Stimulated activated CD8-positive, alpha-beta memory T cell treated with anti-CD3 and anti-CD28 coated beads, Interleukin-2, amount 100 ng/mL, for 48 hours (primary cell): ENCODE measurements at regions not wholly inside any gene's neighbourhood (a gene's known extent, or its start where the extent isn't known, plus 50 kb on each side); places are given as distances from the start of the nearest gene placed in this dataset.

Source experiments
- DNase-seq, 2 donors: peaks; one replicate each; pipeline ENCODE4 v3.0.0-alpha.2; 2020; ENCODE audit warnings: low read depth in 2 of 2

DNA sequence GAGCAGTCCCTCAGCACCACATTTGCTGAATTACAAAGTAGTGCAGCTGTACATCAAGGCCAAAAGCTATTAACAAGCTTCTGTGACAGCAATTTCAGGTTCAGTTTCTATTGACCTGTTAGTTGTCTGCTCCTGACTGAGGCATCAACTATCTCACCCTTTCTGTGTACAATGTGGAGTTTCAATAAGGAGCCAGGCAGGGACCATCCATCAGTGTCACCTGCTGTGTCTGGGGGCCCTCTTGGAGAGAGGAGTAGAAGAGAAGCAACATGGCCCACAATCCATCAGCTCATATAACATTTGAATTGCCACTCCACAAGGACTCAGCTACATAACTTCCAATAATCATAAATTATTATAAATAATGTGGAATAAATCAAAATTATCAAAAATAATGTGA, 72.3 kb upstream of the CCDC196 start:
- DNase-seq, result no peak

DNA sequence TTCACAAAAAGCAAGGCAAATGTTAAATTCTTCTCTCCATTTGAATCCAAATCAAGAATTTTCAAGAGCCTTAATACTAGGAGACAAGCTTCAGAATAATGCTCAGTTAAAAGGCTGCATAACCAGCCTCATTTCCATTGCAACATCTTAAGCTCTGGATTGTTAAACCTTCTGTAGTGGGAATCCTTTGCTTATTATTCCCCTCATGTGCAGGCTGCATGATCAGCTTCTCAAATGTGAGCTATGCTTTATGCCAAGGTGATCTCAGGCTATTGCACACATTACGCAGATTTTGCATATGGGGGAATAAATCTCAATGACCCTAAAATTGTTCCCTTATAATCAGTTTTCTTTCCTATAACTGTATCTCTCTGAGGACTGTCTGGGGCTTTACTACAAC, 71.7 kb upstream of the CCDC196 start:
- no peak for DNase-seq

DNA sequence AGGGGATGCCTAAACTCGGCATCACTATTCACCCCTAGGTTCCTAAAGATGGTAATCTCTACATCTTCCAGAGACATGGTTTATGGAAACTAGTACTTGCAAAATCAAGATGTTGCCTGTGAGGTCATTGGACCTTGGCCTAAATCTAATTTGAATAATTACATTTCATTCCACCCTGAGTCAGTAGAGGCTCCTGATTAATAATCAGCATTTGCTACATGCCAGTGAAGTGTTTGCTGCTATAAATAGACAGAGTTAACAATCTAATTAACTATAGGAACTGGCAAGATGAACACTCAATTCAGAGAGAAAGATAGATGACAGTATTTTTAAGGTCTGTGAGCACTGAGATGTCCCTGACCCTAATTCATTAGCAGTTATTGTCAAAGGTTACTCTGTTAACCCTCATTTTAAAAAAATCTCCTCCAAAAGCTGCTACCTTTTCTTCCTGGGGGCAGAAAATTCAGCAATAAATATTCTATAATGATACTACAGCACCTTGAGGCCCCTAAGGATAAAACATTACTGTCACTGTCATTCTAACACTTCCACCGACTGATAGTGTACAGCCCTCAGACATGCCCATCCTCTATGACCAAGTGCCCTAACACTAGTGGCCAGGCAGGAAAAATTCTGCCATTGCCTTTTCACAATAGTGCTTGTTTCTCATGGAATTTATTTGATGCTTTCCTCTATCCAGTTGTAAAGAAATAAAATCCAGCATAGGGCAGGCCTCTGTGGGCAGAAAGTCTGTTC, 65.7 kb upstream of the CCDC196 start:
- no peak for DNase-seq

DNA sequence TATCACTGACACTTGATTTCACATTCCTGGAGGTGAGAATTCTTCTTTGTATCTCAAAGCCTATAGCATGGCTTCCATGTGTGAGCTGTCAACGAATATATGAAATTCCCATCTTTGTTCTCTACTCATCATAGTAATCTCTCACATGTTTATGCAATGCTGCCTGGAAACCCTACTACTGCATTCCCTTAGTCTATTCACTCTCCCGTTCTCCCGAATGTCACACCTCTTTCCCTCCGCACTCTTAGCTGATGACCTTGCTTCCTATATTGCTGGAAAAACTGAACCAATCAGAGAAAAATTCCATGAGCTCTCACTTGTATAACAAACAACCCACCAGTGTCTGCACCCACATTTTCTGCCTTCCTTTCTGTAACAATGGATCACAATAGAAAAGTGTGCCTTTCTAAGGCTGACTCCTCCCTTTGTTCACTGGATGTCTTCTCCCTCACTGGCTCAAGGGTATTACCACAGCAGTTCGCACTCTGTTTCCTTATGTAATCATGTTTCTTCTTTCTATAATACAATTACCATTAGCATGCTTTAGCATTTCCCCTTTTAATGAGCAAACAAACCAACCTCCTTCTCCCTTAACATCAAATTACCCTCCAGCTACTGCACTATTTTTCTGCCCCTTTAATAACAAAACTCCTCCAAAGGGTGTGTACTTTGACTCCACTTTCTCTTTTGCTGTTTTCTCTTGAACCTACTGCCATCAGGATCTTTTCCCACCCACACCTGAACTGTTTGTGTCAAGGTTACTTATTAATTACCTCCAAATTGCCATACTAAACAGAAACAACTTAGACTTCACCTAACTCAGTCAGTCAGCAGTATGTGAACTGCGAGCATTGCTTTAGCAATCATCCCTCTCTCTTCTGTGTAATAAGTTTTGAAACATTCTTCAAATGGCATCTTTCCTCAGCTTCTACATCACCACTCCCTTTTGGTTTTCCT, 63.9 kb upstream of the CCDC196 start:
- DNase-seq, result no peak

DNA sequence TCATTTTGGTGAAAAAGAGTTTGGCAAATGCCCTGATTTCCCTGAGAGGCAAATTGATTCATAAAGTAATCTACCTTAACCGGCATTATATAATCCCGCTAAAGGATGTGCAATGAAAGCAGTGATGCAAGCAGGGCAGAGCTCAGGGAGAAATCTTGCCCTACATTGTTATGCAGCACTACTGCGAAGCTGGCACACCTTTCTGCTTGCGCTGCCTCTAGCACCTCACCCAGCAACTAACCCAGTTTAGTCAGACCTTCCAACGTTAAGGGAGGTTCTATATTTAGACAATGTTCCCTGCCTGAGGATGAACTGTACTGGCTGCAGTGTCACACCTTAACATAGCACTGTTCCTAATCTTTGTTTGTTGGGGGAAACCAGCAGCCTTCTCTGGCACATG, 60.8 kb upstream of the CCDC196 start:
- DNase-seq, result no peak

DNA sequence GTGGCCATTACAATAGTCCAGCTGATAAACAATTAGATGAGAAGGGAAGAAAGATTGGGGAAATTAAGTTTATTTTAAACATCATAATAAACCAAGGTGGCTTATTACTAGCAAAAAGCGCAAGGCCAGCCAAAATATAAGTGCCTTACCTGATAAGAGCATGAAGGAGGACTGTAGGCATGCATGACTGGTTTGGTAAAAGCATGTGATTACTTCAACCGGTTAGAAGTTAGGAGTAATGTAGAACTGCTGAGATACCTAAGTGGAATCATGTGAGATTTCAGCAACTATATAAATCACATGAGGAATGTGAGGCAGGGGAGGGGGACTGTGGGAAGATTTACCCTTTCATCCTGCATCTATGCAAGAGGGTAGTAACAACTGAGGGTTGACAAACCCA, 59.7 kb upstream of the CCDC196 start:
- no peak for DNase-seq

DNA sequence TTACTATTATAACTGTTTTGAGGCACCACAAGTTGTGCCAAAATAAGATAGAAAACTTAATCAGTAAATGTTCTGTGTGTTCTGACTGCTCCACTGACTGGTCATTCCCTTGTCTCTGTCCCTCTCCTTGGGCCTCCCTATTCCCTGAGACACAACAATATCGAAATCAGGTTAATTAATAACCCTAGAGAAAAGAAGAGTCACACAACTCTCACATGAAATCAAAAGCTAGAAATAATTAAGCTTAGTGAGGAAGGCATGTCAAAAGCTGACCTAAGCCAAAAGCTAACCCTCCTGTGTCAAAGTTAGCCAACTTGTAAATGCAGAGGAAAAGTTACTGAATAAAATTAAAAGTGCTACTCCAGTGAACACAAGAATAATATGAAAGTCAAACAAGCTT, 53.8 kb upstream of the CCDC196 start:
- DNase-seq, result no peak

DNA sequence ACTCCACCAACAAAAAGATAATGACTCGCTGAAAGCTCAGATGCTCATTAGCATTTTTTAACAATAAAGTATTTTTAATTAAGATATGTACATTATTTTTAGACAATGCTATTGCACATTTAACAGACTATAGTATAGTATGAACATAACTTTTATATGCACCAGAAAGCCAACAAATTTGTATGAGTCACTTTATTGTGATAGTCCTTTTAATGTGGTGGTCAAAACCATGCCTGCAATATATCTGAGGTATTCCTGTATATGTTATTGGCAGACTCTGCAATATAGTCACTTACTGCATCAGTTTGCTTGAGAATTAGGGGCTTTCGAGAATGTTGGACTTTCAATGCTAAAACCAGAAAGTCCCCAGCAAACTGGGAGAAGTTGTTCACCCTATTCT, 51.7 kb upstream of the CCDC196 start:
- DNase-seq, result no peak

DNA sequence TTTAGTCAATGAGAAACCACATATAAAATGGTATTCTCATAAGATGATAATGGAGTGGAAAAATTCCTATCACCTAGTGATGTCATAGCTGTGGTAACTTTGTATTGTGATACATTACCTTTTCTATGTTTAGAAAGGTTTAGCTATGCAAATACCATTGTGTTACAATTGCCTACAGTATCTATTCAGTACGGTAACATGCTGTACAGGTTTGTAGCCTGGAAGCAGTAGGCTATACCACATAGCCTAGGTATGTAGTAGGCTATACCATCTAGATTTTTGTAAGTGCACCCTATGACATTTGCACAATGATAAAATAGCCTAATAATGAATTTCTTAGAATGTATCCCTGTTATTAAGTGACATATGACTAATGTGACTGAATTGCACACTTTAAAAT, 50.5 kb upstream of the CCDC196 start:
- DNase-seq, result no peak
